ENCODE measurements at regions not wholly inside any gene's neighbourhood (a gene's known extent, or its start where the extent isn't known, plus 50 kb on each side); places are given as distances from the start of the nearest gene placed in this dataset.

DNA sequence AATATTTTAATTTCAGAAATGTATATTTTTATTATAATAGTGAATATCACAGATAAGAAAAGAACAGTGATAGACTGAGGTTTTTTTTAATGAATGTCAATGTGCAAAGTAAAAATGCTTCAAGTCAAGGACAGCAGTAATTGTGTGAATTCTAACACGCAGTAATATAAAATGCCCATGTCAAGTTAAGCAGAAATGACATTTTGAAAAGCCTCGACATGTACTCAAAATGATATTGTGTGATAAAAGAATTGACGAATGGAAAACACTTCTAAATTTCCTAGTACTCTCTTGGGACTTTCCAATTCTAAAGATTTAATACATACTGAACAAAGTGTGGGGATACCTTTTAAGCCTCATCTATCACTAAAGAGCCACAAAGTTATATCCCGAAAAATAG is 172.6 kb downstream of the SLITRK6 start:
- TF ChIP-seq, protein P1, sequence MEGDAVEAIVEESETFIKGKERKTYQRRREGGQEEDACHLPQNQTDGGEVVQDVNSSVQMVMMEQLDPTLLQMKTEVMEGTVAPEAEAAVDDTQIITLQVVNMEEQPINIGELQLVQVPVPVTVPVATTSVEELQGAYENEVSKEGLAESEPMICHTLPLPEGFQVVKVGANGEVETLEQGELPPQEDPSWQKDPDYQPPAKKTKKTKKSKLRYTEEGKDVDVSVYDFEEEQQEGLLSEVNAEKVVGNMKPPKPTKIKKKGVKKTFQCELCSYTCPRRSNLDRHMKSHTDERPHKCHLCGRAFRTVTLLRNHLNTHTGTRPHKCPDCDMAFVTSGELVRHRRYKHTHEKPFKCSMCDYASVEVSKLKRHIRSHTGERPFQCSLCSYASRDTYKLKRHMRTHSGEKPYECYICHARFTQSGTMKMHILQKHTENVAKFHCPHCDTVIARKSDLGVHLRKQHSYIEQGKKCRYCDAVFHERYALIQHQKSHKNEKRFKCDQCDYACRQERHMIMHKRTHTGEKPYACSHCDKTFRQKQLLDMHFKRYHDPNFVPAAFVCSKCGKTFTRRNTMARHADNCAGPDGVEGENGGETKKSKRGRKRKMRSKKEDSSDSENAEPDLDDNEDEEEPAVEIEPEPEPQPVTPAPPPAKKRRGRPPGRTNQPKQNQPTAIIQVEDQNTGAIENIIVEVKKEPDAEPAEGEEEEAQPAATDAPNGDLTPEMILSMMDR (conservative IDR thresholded peaks at IDR 0.05; ENCODE audit: low read depth, low read length): no peak
- TF ChIP-seq EZH2phosphoT487 (IDR thresholded peaks at IDR 0.05; ENCODE audit: borderline replicate concordance, low read length): no peak
